ENCODE measurements at regions not wholly inside any gene's neighbourhood (a gene's known extent, or its start where the extent isn't known, plus 50 kb on each side); places are given as distances from the start of the nearest gene placed in this dataset.

DNA sequence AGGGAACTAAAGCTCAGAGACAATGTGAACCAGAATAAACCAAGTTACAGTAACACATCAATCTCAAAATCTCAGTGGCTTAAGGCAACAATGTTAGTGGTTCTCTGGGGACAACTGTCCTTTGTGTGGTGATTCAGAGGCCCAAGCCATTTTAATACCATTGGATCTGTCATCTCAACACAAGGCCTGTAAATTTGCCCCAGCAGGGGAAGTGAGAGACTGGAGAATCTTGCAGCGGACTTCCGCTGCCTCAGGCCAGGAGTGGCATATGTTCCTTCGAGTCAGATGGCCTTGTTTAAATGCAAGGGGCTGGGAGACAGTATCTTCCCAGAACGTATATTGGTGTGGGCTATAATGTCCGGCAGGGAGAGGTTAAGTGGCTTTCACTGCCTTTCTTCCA is 126.0 kb downstream of the CD83 start:
- DNase-seq (ENCODE audit: low spot score): no peak
- in situ Hi-C loops (cut with MboI; ENCODE audit: low pct_unique_long_range_greater_than_20kb, low sequenced_read_pairs, unreplicated experiment): no loop called here
- TF ChIP-seq, protein P1, sequence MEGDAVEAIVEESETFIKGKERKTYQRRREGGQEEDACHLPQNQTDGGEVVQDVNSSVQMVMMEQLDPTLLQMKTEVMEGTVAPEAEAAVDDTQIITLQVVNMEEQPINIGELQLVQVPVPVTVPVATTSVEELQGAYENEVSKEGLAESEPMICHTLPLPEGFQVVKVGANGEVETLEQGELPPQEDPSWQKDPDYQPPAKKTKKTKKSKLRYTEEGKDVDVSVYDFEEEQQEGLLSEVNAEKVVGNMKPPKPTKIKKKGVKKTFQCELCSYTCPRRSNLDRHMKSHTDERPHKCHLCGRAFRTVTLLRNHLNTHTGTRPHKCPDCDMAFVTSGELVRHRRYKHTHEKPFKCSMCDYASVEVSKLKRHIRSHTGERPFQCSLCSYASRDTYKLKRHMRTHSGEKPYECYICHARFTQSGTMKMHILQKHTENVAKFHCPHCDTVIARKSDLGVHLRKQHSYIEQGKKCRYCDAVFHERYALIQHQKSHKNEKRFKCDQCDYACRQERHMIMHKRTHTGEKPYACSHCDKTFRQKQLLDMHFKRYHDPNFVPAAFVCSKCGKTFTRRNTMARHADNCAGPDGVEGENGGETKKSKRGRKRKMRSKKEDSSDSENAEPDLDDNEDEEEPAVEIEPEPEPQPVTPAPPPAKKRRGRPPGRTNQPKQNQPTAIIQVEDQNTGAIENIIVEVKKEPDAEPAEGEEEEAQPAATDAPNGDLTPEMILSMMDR (IDR thresholded peaks at IDR 0.05; ENCODE audit: extremely low read depth, insufficient read depth, missing control alignments): no peak

- no peak for DNase-seq (ENCODE audit: low spot score)
- in situ Hi-C loops (cut with MboI; ENCODE audit: low pct_unique_long_range_greater_than_20kb, low sequenced_read_pairs, unreplicated experiment): no loop called here
Measured at GRCh38 chr6:14246876-14247275, 129.3 kb downstream of the CD83 start.

GRCh38 chr6:14250573-14250972 is 133.0 kb downstream of the CD83 start:
- TF ChIP-seq, protein P1 (IDR thresholded peaks at IDR 0.05; ENCODE audit: extremely low read depth, insufficient read depth, missing control alignments): no peak
- in situ Hi-C loops (cut with MboI; ENCODE audit: low pct_unique_long_range_greater_than_20kb, low sequenced_read_pairs, unreplicated experiment): no loop called here

More at GRCh38 chr6:14246876-14247275, 129.3 kb downstream of the CD83 start:
- TF ChIP-seq, protein P1 (IDR thresholded peaks at IDR 0.05; ENCODE audit: extremely low read depth, insufficient read depth, missing control alignments): no peak

GRCh38 chr6:14252271-14252850 is 134.8 kb downstream of the CD83 start:
- DNase-seq (ENCODE audit: low spot score): no peak
- in situ Hi-C loops (cut with MboI; ENCODE audit: low pct_unique_long_range_greater_than_20kb, low sequenced_read_pairs, unreplicated experiment): no loop called here
- TF ChIP-seq, protein P1 (IDR thresholded peaks at IDR 0.05; ENCODE audit: extremely low read depth, insufficient read depth, missing control alignments): no peak

More at GRCh38 chr6:14250573-14250972, 133.0 kb downstream of the CD83 start:
- DNase-seq (ENCODE audit: low spot score): no peak

DNA sequence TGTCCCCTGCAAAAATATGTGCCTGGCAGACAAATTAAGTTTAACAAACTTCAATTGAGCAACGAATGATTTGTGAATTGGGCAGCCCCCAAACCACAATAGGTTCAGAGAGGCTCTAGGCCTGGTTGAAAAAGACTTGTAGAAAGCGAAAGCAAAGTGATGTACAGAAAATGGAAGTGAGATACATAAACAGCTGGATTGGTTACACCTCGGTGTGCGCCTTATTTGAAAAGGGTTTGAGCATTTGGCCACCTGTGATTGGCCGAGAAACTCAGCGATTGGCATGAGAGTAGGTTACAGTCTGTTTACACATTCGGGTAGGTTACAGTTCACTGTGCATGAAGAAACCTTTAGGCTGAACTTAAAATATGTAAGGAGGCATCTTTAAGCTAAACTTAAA is 136.9 kb downstream of the CD83 start:
- in situ Hi-C loops (cut with MboI; ENCODE audit: low pct_unique_long_range_greater_than_20kb, low sequenced_read_pairs, unreplicated experiment): no loop called here

DNA sequence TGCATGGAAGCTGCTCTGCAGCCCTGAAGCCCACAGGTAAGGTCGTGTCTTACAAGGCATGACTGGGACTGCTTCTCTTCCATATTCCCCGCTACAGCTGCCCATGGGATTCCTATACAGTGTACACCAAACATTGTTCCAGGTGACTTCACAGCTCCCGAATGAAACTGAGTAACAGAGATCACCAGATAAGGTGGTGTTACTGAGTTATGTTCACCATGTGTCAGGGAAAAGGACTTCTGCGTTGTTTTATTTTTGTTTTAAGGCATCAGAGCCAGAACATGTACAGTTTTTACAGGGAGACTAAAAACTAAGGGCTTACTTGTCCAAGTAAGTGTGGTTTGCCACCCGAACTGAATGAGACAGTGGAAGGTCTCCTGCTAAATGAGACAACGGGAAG is 138.3 kb downstream of the CD83 start:
- TF ChIP-seq, protein P1 (IDR thresholded peaks at IDR 0.05; ENCODE audit: extremely low read depth, insufficient read depth, missing control alignments): no peak
- in situ Hi-C loops (cut with MboI; ENCODE audit: low pct_unique_long_range_greater_than_20kb, low sequenced_read_pairs, unreplicated experiment): no loop called here
- no peak for DNase-seq (ENCODE audit: low spot score)

More for the DNA sequence above, 136.9 kb downstream of the CD83 start:
- peak; percentile 61 for DNase-seq (ENCODE audit: low spot score)
- TF ChIP-seq, protein P1 (IDR thresholded peaks at IDR 0.05; ENCODE audit: extremely low read depth, insufficient read depth, missing control alignments): no peak

Measured in GM13977 (cell line).